IgD-negative memory B cell (primary cell): ENCODE measurements at regions not wholly inside any gene's neighbourhood (a gene's known extent, or its start where the extent isn't known, plus 50 kb on each side); places are given as distances from the start of the nearest gene placed in this dataset.

Experiments used
- H3K27ac Mint-ChIP-seq, 3 donors: one replicate each; pipeline ENCODE4 v1.8.0; 2020 to 2022; ENCODE audit warnings: mild to moderate bottlenecking in 3 of 3, mixed read lengths in 3 of 3, moderate library complexity in 1 of 3
- H3K27me3 Mint-ChIP-seq: one replicate; pipeline ENCODE4 v1.8.0; 2021; ENCODE audit warnings: mixed read lengths
- H3K36me3 Mint-ChIP-seq: one replicate; pipeline ENCODE4 v1.8.0; 2020; ENCODE audit warnings: mild to moderate bottlenecking, mixed read lengths
- H3K4me1 Mint-ChIP-seq, 3 donors: one replicate each; pipeline ENCODE4 v1.8.0; 2020 to 2022; ENCODE audit warnings: mixed read lengths in 3 of 3, mild to moderate bottlenecking in 1 of 3
- H3K4me3 Mint-ChIP-seq, 4 donors: one replicate each; pipeline ENCODE4 v1.8.0; 2020 to 2022; ENCODE audit warnings: mild to moderate bottlenecking in 4 of 4, mixed read lengths in 4 of 4, moderate library complexity in 3 of 4
- H3K9me3 Mint-ChIP-seq, 3 donors: one replicate each; pipeline ENCODE4 v1.8.0; 2020 to 2021; ENCODE audit warnings: mixed read lengths in 3 of 3, mild to moderate bottlenecking in 1 of 3

DNA sequence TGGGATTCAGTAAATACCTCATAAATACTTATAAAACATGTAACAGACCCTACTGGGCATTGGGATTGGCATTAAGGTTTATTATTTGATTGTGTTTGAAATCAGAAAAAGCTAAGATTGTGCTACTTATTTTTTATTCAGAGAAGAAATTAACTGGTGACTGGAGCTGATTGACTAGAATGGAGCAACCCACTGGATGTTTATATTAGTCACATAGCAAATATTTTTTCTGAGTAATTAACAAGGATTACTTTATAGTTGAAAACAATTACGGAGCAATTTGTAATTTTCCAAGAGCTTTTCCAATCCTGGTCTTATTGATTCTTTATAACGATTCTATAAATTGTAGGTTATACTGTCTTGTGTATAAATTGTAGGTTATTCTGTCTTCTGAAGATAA, 208.7 kb downstream of the HLX start:
- H3K27me3 Mint-ChIP-seq: no peaks in the 10 kb centered on the region
- H3K4me1 Mint-ChIP-seq: peaks cover 4 to 15% (median 5%) of the 10 kb centered on the region in 3 donors

DNA sequence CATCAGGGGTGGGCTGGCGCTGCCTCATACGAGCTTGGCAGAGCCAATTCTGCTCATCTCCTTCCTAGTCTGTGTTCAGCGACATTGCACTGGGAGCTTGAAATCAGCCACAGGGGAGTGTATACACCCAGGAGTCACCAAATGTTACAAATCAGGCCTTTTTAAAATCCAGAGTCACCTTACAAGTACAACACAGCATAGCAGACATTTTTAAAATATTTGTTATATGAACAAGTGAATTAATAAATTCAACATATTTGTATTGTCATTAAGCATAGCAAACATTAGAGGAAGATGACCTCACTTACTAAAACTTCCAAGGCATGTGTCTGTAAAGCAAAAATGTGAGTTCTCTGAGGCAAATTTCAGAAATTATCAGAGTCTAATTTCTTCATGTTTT, 210.0 kb downstream of the HLX start:
- H3K9me3 Mint-ChIP-seq: no peaks in the 10 kb centered on the region
- H3K4me1 Mint-ChIP-seq: peaks cover 4 to 15% (median 6%) of the 10 kb centered on the region in 3 donors
- H3K36me3 Mint-ChIP-seq: peaks cover 4% of the 10 kb centered on the region
- H3K27ac Mint-ChIP-seq: no peak overlapping the region
- H3K27me3 Mint-ChIP-seq: no peaks in the 10 kb centered on the region
- H3K4me3 Mint-ChIP-seq: no peak overlapping the region

More for the DNA sequence above, 208.7 kb downstream of the HLX start:
- H3K27ac Mint-ChIP-seq: no peak overlapping the region
- no peaks in the 10 kb centered on the region for H3K9me3 Mint-ChIP-seq
- H3K4me3 Mint-ChIP-seq: no peak overlapping the region
- peaks cover 4% of the 10 kb centered on the region for H3K36me3 Mint-ChIP-seq

DNA sequence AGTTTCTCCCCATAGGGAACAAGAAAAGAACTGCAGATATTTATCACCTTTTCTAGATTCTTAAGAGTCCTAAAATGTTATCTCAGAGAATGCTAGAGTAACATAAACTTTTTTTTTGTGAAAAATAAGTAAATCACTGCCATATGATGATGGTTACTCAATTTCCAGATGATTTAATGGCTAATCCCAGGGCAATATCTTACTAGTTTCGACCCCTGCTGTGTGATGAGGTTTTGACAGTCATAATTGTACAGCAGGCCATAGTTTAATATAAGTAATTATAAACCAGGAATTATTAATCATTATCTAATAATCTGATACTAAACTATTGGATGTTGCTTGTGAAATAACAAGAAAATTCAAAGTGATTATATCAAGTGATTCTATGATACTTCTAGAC, 210.6 kb downstream of the HLX start:
- Mint-ChIP-seq H3K27ac (no peak overlapping the region), H3K4me1 (peaks cover 0 to 12% (median 3%) of the 10 kb centered on the region in 3 donors), H3K27me3 (no peaks in the 10 kb centered on the region), H3K9me3 (no peaks in the 10 kb centered on the region), H3K36me3 (peaks cover under 1% of the 10 kb centered on the region), H3K4me3 (no peak overlapping the region)

DNA sequence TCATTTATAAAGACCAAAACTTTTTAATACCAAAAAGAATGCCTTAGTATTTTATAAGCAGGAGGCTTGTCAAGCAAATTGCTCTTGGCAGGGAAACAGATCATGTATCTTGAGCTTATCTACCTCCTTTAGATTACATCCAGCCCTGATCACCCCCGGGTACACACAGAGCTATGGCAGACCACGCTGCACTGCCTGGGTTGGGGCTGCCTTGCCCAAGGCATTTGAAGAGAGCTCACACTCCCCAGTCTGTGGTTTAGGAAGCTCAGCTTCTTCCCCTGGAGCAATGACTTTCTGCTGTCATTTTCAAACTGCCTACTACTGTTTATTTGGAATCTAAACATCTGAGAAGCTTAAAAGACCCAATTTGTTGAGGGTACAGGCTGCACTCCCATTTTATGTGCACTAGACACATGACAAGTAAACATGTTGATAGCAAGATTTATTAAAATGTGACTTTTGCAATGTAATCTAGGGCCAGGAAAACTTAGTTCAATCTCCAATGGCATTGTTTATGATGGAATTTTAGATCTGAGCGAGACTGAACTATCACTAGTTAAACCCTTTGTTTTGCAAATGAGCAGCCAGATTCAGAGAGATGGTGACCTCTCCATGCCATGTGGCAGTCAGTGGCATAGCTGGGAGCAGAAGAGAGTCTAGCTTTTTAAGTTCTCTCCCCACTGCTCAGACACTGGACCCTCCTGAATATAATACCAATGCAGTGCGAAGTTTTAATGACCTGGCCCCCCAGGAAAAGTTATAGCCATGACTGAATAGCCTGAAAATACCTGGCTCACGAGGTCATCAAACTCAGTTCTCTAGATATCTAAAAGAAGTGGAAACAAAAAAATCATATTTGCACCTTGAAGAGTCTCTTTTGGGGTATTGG, 214.9 kb downstream of the HLX start:
- Mint-ChIP-seq H3K4me3 (no peak overlapping the region), H3K4me1 (peaks cover 11 to 16% (median 11%) of the 10 kb centered on the region in 3 donors), H3K27me3 (no peaks in the 10 kb centered on the region), H3K9me3 (no peaks in the 10 kb centered on the region), H3K27ac (peak overlapping the region in 1 of 3 donors; percentile 80), H3K36me3 (no peaks in the 10 kb centered on the region)

DNA sequence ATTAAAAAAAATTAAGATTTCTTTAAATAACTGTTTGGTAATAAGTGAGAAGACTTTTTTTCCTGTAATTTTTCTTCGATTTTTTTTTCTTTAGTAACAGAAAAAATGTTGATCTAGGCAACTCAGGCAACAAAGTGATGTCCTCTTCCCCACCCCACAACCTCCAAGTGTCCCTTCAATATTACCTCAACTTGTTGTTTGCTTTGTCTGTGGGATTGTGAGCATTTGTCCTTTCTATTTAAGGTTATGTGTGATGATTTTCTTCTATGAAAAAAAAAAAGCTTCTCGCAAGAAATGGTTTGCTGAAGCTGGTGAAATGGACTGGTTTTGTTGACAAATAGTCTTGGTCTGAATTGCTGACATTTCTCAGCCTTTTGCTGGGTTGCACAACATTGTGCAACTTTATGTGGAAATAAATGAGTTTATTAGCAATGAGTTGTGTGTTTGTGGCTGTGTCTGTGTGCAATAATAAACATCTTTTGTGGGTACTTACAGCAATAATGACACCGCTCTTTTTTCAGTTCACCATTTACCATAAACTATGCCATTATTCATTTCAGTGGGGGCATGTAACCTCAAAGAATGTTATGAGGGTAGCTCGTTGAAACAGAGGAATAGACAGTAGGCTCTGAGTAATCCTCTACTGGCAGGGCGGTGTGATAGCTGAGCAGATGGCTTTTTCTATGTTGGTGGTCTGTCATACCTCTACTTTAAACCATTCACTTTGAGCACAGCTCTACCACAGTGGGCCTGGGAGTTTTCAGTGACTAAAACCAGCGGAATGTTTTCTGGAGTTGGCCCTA, 218.4 kb downstream of the HLX start:
- no peak overlapping the region for H3K27ac Mint-ChIP-seq
- no peaks in the 10 kb centered on the region for H3K9me3 Mint-ChIP-seq
- H3K27me3 Mint-ChIP-seq: no peaks in the 10 kb centered on the region
- H3K4me3 Mint-ChIP-seq: no peak overlapping the region
- H3K4me1 Mint-ChIP-seq: peaks cover 15 to 24% (median 19%) of the 10 kb centered on the region in 3 donors
- no peaks in the 10 kb centered on the region for H3K36me3 Mint-ChIP-seq

DNA sequence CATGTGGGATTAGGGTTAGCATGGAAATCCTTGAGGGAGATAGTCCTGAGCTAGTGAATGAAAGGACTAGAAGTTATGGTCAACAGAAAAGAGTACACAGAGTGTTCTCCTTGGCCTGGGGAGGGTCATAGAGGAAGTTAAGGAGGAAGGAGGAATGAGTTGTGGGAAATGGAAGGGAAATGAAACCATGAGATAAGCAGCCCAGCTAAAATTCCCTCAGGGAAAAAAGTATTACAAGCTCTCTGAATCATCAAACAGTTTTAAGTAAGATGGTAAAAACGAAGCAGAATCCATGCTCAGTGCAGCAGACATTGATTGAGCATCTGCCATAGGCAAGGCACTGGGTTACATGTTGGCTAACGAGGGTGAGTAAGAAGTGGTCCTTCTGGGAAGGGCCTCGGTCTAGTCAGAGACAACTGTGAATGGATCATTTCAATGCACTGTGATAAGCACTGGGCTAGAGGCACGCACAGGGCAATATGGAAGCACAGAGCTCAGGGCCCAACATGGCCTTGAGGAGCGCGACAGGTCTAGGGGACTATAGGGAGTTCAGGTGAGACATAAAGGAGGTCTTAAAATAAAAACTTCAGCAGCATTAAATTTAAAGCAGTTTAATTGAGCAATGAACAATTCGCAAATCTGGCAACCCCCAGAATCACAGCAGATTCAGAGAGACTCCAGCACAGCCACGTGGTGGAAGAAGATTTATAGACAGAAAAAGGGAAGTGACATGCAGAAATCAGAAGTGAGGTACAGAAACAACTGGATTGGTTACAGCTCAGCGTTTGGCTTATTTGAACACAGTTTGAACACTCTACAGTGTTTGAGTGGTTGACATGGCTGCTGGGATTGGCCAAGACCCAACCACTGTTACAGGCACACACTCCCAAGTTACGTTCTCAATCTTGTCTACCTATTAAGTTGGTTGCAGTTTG, 219.5 kb downstream of the HLX start:
- Mint-ChIP-seq H3K27ac (peak overlapping the region in 2 of 3 donors; percentile 31 to 80), H3K4me1 (peaks cover 15 to 24% (median 19%) of the 10 kb centered on the region in 3 donors), H3K9me3 (no peaks in the 10 kb centered on the region), H3K36me3 (no peaks in the 10 kb centered on the region), H3K27me3 (no peaks in the 10 kb centered on the region), H3K4me3 (peak overlapping the region in 2 of 4 donors; percentile 7 to 54)

DNA sequence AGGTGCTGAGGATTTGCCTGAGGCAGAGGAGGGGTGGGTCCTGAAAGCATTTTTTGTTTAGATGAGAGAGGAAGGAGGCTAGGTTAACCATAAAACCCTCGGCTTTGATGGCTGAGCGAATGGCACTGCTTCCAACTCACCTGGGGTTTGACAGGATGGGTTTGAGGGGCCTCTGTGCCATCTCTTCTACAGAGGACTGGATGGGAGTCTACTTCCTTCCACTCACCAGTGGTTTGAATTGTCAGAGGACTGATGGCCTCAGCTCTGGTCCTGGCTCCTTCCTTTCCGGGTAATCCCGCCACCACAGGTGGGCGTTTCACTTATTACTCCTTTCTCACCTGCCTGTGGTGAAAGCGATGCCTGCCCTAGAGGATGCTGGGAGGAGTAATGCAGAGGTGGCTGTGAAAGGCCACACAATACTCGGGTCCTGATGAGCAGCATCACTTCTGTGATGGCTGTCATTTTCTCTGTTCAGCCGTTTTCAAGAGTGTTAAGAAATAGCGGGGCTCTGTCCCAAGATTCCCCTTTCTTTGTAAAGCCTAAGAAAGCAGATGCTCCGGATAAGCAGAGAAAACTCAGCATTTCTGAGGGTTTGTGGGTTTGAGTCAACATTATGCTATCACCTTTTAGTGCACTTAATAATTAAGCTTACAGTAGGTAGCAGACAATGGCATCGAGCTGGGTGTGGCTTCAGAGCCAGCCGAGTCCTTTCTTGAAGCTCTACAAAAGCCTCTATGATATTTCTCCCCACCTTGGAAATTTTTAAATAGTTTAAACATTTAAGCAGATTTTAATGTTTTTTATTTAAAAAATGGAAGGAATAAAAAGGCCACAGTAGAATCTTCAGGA, 220.7 kb downstream of the HLX start:
- Mint-ChIP-seq H3K27me3 (no peaks in the 10 kb centered on the region), H3K36me3 (no peaks in the 10 kb centered on the region), H3K4me1 (peaks cover 15 to 24% (median 19%) of the 10 kb centered on the region in 3 donors), H3K27ac (peak overlapping the region in 2 of 3 donors; percentile 48 to 80), H3K9me3 (no peaks in the 10 kb centered on the region), H3K4me3 (no peak overlapping the region)

DNA sequence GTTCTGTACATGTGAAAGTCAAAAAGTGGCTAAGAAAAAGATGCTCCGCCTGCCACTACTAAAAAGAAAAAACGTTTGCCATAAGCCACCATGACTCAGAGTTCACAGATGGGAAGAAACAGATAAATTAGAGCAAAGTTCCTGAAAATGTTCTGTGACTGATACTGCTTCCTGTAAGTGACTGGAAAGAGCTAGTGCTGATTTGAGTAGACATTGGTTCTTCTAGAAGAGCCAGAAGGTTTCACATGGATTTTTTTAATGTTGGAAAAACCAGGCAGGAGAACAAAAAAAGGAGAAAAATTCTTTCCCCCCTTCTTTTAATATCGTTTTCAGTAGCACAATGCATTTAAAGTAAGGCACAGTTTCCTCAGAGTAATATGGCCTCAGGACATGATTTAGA, 221.4 kb downstream of the HLX start:
- Mint-ChIP-seq H3K27ac (no peak overlapping the region), H3K36me3 (peaks cover 3% of the 10 kb centered on the region), H3K27me3 (no peaks in the 10 kb centered on the region), H3K4me3 (no peak overlapping the region), H3K9me3 (peaks cover 0 to 3% (median 0%) of the 10 kb centered on the region in 3 donors), H3K4me1 (peaks cover 21 to 29% (median 22%) of the 10 kb centered on the region in 3 donors)

DNA sequence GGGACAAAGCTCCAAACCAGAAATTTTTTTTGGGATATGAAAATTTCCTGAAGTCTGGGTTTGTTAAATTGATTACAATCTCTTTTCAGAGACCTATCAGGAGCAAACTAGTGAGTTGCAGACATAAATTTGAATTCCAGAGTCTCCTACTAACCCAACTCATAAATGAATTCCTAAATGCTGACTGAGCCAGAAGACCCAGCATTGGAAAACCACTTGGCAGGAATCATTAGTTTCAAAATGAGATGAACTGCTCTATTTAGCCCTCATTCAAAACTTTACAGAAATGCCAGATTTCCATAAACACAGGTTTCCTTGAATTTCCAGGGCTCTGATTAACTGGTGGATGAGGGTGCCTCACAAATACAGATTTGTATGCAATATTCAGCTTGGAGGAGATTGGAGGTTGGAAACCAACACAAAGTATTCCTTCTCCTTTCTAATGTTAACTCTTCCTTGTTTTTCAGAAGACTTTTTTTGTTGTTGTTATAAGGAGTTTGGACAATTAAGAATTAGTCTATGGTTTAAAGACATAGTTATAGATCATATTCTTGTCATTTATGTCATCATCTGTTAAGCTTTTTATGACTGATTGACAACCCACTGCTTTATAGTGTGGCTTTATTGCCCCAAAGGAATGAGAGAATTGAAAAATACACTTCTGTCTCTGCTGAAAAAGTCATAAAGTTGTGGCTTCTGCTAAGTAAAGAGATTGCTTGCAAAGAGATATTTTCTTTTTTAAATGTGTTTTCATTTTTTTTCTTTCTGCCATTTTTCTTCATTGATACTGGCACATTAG, 222.8 kb downstream of the HLX start:
- Mint-ChIP-seq H3K27me3 (no peaks in the 10 kb centered on the region), H3K9me3 (peaks cover 0 to 5% (median 0%) of the 10 kb centered on the region in 3 donors), H3K36me3 (peaks cover 6% of the 10 kb centered on the region), H3K27ac (peak overlapping the region in 1 of 3 donors; percentile 69), H3K4me1 (peaks cover 24 to 34% (median 25%) of the 10 kb centered on the region in 3 donors), H3K4me3 (no peak overlapping the region)

DNA sequence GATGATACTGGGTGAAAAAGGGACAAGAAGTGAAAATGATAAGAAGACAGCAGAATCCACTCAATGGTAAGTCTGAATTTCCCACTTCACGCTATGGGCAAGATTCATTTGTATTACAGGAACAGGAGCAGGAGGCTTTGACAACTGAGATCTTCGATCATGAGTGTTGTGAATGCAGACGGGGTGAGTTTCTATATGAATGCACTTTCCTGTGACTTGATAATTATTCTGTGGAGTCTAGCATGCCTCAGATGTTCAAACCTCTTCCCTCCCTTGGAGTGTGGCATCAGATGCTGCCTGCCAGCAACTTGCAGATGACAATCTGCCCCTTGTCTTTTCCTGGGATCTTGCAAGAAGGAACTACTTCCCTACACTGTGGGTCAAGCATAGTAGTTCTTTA, 225.4 kb downstream of the HLX start:
- Mint-ChIP-seq H3K36me3 (peaks cover 6% of the 10 kb centered on the region), H3K27me3 (no peaks in the 10 kb centered on the region), H3K27ac (no peak overlapping the region), H3K9me3 (peaks cover 0 to 5% (median 0%) of the 10 kb centered on the region in 3 donors), H3K4me1 (peaks cover 10 to 16% (median 10%) of the 10 kb centered on the region in 3 donors), H3K4me3 (no peak overlapping the region)

DNA sequence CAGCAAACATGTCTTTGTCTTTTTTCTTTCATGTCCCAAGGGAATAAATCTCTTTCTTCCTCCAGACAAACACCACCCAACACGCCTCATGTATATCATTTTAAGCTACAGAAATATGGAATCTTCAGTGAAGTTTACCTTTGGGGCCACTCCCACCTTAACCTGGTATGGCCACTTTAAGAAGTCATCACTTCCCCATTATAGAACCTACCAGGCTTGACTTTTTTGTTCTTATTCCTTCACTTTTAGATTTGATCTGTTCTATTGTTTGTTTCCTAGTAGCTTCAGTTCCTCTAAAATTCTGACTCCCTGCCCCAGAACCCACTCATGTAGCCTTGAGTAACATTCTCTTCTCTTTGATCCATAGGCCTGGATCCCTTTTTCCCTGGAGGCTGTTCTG, 226.3 kb downstream of the HLX start:
- peak overlapping the region in 1 of 4 donors; percentile 63 for H3K4me3 Mint-ChIP-seq
- H3K27ac Mint-ChIP-seq: peak overlapping the region in 1 of 3 donors; percentile 10
- no peaks in the 10 kb centered on the region for H3K27me3 Mint-ChIP-seq
- peaks cover 0 to 5% (median 0%) of the 10 kb centered on the region in 3 donors for H3K9me3 Mint-ChIP-seq
- H3K4me1 Mint-ChIP-seq: peaks cover 8 to 13% (median 10%) of the 10 kb centered on the region in 3 donors
- H3K36me3 Mint-ChIP-seq: peaks cover 6% of the 10 kb centered on the region

DNA sequence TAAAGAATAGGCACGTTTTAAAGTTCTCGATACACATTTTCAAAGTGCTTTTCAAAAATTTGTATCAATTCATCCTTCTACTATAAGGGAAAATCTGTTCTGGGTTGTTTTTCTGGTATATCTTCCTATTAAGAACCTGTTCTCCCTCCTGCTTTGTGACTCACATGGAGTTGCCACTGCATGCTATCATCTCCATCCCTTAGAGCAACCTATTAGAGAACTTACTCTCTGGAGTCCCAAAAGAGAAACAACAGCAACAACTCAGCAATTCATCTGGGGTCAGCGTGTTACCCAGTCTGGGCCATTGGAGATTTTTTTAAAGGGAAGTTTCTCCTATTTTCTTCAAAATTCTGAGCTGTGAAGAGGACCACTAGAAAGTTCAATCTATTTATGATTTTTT, 227.4 kb downstream of the HLX start:
- Mint-ChIP-seq H3K9me3 (peaks cover 0 to 11% (median 0%) of the 10 kb centered on the region in 3 donors), H3K36me3 (peaks cover 6% of the 10 kb centered on the region), H3K27ac (no peak overlapping the region), H3K4me3 (no peak overlapping the region), H3K27me3 (no peaks in the 10 kb centered on the region), H3K4me1 (peaks cover 6 to 10% (median 10%) of the 10 kb centered on the region in 3 donors)

DNA sequence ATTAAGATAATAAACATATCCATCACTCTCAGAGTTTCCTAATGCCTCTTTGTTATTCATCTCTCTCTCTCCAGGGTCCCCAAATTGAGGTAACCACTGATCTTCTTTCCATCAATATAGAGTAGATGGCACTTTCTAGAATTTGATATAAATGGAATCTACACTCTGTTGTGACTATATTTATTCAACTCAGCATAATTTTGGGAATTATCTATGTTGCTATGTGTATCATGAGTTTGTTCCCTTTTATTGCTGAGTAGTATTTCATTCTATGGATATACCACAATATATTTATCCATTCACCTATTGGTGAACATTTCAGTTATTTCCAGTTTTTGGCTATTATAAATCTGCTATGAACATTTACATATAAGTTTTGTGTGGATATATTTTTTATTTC, 230.7 kb downstream of the HLX start:
- Mint-ChIP-seq H3K36me3 (peaks cover 7% of the 10 kb centered on the region), H3K27ac (no peak overlapping the region), H3K9me3 (peaks cover 0 to 20% (median 4%) of the 10 kb centered on the region in 3 donors), H3K27me3 (no peaks in the 10 kb centered on the region), H3K4me3 (no peak overlapping the region), H3K4me1 (peaks cover 6 to 10% (median 9%) of the 10 kb centered on the region in 3 donors)
